ENCODE measurements at regions not wholly inside any gene's neighbourhood (a gene's known extent, or its start where the extent isn't known, plus 50 kb on each side); places are given as distances from the start of the nearest gene placed in this dataset.

DNA sequence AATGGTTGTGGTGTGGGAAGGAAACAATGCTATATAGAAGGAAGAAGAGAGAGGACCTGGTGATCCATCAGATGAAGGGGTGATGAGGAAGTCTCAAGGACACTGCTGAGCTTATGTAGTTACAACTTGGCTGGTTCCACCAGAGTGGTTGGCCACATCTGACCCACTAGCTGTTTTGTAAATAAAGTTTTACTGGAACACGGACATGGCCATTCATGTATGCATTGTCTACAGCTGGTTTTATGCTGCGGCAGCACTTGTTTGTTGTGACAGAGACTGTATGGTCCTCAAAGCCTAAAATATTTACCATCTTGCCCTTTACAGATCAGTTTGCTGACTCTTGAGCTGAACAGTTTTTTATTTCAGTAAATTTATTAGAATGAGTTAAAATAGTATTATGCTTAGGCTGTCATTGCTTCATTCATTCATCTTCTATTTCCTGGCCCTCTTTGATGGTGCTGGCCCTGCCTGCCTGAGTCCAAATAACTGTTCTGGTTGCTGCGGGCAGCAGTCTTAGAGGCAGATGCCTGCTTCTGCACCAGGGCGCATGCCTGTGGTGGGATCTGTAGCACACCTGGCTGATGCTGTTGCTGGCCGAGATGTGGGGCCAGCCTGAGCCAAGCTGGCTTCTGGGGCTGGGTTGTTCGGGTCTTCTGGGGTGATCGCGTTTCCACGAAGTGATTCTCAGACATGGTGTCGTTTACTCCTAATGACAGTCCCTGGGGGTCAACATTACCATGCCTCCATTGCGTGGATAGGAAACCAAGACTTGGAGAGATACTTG lies 61.4 kb upstream of the WNT4 start:
- WGBS, 2 donors (ENCODE audit: low coverage in 1 of 2), result 79% methylated on average over 11 of the region's 11 CpGs; no CpG with 5 or more reads in 1 of the 2 donors
- H3K27ac ChIP-seq, result no peak overlapping the region
- H3K27me3 ChIP-seq, result peaks cover 31% of the 10 kb centered on the region
- H3K36me3 ChIP-seq, result no peaks in the 10 kb centered on the region
- TF ChIP-seq EP300 (IDR thresholded peaks at IDR 0.05; ENCODE audit: low read depth), result no peak
- TF ChIP-seq, protein P1, sequence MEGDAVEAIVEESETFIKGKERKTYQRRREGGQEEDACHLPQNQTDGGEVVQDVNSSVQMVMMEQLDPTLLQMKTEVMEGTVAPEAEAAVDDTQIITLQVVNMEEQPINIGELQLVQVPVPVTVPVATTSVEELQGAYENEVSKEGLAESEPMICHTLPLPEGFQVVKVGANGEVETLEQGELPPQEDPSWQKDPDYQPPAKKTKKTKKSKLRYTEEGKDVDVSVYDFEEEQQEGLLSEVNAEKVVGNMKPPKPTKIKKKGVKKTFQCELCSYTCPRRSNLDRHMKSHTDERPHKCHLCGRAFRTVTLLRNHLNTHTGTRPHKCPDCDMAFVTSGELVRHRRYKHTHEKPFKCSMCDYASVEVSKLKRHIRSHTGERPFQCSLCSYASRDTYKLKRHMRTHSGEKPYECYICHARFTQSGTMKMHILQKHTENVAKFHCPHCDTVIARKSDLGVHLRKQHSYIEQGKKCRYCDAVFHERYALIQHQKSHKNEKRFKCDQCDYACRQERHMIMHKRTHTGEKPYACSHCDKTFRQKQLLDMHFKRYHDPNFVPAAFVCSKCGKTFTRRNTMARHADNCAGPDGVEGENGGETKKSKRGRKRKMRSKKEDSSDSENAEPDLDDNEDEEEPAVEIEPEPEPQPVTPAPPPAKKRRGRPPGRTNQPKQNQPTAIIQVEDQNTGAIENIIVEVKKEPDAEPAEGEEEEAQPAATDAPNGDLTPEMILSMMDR (IDR thresholded peaks at IDR 0.05), result no peak
- no peak for TF ChIP-seq POLR2AphosphoS5 (IDR thresholded peaks at IDR 0.05)
- no peak for TF ChIP-seq POLR2A (IDR thresholded peaks at IDR 0.05)
- in situ Hi-C loops (cut with MboI; ENCODE audit: low pct_ligation_motif_present in 1 of 4, low pct_unique_long_range_greater_than_20kb in 1 of 4, low sequenced_read_pairs in 3 of 4), result no loop called here
- intact Hi-C loops (cut with DNase I; ENCODE audit: low total_unique reads), result no loop called here
- H3K4me3 ChIP-seq, result no peak overlapping the region
- no peaks in the 10 kb centered on the region for H3K4me1 ChIP-seq
- no peak for DNase-seq
- H3K9me3 ChIP-seq, result no peaks in the 10 kb centered on the region

DNA sequence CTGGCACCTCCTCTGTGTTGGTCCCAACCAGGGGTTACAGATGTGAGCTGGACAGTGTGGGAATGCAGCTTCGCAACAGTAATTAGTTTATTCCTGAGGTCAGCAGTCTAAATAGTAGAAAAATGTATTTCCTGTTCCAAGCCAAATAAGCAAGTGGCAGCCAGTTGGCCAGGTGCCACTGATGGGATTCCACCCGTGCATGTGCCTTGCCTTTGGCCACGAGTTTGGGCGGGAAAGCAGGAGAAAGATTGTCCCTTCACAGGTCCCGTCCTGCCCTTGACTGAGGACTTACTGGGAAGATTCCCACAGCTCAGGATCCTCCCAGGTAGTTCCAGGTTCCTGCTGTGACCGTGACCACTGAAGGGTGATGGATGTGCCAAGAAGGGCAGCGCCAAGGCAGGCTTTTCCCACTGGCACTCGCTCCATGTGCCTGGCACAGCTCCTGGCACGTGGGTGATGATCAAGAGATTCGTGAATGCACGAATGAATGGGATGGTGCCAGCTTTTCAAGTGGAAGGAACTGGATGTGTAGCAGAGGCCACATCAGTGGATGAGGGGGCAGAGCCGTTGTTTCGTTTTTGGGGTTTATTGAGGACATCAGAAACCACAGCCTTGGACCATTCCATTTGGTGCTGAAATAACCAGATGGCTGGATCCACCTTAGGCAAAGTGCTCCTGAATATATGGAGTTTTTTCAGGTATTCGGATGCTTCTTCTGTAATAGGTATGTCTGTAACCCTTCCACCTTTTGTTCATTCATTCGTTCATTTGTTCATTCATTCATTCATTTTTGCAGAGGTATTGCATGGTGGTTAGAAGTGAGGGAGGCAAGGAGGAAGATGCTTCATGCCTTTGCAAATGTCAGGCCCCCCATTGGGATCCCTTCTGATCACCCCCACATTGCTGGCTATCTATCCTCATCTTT lies 62.4 kb upstream of the WNT4 start:
- H3K36me3 ChIP-seq, result no peaks in the 10 kb centered on the region
- H3K27me3 ChIP-seq, result peaks cover 40% of the 10 kb centered on the region
- H3K4me1 ChIP-seq, result no peaks in the 10 kb centered on the region
- no peak for DNase-seq
- no peak for TF ChIP-seq POLR2A (IDR thresholded peaks at IDR 0.05)
- TF ChIP-seq, protein P1 (IDR thresholded peaks at IDR 0.05), result no peak
- no peak for TF ChIP-seq POLR2AphosphoS5 (IDR thresholded peaks at IDR 0.05)
- TF ChIP-seq EP300 (IDR thresholded peaks at IDR 0.05; ENCODE audit: low read depth), result no peak
- intact Hi-C loops (cut with DNase I; ENCODE audit: low total_unique reads) (no loop called here), in situ Hi-C loops (cut with MboI; ENCODE audit: low pct_ligation_motif_present in 1 of 4, low pct_unique_long_range_greater_than_20kb in 1 of 4, low sequenced_read_pairs in 3 of 4) (no loop called here)
- 48 to 91% methylated on average over 2 to 15 of the region's 15 CpGs for WGBS, 2 donors (ENCODE audit: low coverage in 1 of 2)
- no peak overlapping the region for H3K4me3 ChIP-seq
- H3K27ac ChIP-seq, result no peak overlapping the region
- no peaks in the 10 kb centered on the region for H3K9me3 ChIP-seq

DNA sequence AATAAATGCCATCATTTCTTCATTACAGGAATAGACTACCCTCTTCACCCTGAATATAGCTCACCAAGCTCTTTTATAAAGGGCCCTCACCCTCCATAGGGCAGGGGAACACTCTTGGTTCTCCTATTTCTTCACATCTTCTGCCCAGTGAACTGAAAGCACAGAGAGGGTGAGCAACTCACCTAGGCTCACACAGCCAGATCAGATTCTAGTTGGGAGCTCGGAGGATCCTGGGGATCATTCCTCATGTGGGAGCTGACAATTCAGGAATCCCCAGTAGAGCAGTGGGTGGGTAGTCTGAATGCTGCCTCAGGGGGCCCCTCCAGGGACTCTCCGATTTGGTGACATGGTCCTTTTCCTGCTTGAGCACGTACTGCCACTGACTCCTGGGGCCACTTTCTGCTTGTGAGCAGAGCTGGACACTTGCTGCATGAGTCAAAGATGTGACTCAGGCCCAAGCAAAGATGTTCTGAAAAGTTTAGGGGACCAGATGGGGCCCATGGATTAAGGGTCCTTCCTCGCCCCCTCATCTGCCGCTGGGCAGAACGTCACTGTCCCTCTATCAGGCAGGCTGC lies 63.7 kb upstream of the WNT4 start:
- in situ Hi-C loops (cut with MboI; ENCODE audit: low pct_ligation_motif_present in 1 of 4, low pct_unique_long_range_greater_than_20kb in 1 of 4, low sequenced_read_pairs in 3 of 4) (no loop called here), intact Hi-C loops (cut with DNase I; ENCODE audit: low total_unique reads) (no loop called here)
- 82% methylated on average over 6 of the region's 6 CpGs; no CpG with 5 or more reads in 1 of the 2 donors for WGBS, 2 donors (ENCODE audit: low coverage in 1 of 2)
- H3K36me3 ChIP-seq, result no peaks in the 10 kb centered on the region
- no peak overlapping the region for H3K4me3 ChIP-seq
- peaks cover 54% of the 10 kb centered on the region for H3K27me3 ChIP-seq
- no peak for DNase-seq
- no peak overlapping the region for H3K27ac ChIP-seq
- H3K4me1 ChIP-seq, result no peaks in the 10 kb centered on the region
- no peak for TF ChIP-seq POLR2A (IDR thresholded peaks at IDR 0.05)
- TF ChIP-seq EP300 (IDR thresholded peaks at IDR 0.05; ENCODE audit: low read depth), result no peak
- TF ChIP-seq, protein P1 (IDR thresholded peaks at IDR 0.05), result no peak
- no peak for TF ChIP-seq POLR2AphosphoS5 (IDR thresholded peaks at IDR 0.05)
- H3K9me3 ChIP-seq, result no peaks in the 10 kb centered on the region
